Activated naive CD4-positive, alpha-beta T cell (primary cell): ENCODE measurements at regions not wholly inside any gene's neighbourhood (a gene's known extent, or its start where the extent isn't known, plus 50 kb on each side); places are given as distances from the start of the nearest gene placed in this dataset.
"Not testable (repeated sequence)": the region's sequence is repeated elsewhere in the genome, so short reads cannot be mapped to it uniquely, and the experiment has no call there.

Source experiments
- DNase-seq, 4 experiments: peaks; one replicate each; lab custom pipeline; 2025; lab: John Stamatoyannopoulos, UW

DNA sequence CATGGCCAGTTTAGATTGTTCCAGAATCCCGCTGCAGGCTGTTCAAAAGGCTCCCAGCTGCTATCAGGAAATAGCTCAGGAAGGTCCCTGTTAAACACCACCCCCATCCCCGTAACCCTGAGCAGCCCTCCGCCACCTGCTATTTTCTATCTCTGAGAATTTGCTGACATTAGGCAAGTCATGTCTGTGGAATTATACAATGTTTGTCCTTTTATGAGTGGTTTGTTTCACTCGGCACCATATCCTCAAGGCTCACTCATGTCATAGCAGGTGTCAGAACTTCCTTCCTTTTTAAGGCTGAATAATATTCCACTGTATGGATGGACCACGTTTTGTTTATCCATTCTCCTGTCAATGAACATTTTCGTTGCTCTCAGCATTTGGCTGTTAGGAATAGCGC, 164.3 kb upstream of the FOXF1 start:
- DNase-seq = no peak

DNA sequence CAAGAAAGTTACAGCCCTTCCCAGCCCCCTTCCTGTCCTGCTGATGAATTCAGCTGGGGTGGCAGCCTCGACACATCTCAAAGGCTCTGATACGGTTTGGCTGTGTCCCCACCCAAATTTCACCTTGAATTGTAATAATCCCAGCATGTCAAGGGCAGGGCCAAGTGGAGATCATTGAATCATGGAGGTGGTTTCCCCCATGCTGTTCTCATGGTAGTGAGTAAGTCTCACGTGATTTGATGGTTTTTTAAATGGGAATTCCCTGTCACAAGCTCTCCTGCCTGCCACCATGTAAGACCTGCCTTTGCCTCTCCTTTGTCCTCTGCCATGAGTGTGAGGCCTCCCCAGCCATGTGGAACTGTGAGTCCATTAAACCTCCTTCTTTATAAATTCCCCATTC, 163.2 kb upstream of the FOXF1 start:
- no peak for DNase-seq

DNA sequence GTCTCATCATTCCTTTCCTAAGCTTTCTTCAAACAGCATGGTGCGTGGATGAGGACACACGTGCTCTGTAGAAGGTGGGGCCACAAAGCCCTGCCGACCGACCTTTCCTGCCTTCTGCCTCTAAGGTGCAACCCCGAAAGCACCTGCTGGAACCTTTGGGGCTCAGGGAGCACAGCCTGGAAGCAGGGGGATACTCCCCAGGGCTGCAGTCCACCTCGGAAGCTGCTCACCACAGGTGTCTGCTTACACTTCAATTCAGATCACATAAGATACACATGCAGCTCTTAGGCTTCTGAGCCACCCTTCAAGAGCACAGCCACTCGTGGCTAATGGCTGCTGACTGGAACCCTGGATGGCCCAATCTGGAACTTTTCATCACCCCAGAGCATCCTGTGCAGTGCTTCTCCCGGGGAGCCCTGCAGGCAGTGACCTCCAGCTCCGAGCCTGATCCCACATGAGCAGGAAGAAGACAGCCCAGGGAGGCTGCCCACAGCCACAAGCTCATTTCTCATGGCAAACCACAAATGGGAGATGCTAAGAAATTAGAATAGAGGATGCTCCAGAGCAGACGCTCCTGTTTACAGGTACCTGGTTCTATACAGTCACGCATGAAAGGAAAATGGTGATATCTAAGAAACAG, 162.3 kb upstream of the FOXF1 start:
- DNase-seq = no peak

DNA sequence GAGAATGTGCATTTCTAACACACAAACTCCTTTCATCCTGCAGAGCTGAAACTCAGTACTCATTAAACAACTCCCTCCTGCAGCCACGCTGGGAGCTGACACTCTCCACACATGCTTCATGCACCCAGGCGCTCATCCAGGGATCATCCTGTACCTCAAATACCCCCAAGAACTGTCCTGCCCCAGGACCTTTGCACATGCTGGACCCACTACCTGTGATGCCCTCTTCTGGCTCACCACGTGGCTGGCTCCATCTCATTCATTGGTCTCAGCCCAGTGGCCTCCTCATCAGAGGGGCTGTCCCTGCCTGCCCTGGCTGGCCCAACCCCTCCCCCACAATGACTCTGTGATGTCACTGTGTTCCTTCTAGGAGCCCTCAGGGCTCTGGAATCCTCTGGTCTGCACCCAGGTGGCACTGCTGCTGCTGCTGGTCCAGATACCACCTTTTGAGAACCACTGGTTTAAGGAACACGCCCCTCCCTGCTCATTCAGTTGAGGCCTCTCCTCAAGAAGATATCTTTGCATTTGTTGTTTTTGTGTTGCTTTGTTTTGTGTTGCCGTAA, 160.9 kb upstream of the FOXF1 start:
- DNase-seq = no peak

DNA sequence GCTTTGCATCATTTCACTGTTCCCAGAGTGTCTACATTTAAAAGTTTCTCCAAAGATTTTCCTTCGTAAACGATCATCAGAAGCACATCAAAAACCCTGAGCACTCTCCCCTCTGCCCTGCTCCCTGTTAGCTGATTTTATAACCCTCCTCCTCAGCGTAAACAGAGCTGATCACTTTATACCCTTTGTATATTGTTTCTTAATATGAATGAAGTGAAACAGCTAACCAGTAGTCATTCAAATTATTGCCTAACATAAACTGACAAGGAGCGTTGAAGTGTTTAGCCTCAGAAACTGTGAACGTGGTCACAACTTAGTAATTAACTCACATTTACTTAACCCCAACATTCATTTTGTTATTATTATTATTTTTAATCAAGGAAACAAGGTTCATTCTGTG, 160.0 kb upstream of the FOXF1 start:
- DNase-seq = no peak

DNA sequence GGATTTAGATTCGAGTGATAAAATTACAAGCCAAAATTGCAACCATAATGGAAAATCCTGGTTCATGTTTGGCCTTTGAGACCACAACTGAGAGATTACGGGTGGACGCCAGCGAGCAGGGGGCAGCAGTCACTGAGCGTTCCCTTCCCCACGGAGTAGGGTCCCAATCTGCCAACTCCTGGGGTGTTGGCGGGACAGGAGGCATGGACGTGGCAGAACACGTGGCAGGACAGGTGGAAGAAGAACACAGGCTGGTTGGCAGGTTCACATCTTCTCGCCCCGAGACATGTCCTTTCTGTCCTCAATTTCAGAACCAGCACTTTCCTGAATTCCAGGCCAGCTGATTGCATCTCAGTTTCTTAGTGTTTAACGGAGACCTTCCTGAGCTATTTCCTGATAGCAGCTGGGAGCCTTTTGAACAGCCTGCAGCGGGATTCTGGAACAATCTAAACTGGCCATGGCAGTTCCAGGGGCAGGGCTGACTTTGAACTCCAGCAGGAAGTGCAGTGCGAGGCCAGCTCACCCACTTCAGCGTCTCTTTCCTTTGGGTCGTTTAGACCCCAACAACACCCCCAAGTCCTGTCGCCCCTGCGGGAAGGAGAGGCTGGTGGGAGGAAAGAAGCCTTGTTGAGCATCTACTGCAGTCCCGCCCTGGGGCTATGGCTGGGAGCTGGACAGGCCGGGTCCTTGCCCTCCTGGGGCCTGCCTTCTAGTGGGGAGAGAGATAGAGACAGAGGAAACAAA, 159.1 kb upstream of the FOXF1 start:
- no peak for DNase-seq

DNA sequence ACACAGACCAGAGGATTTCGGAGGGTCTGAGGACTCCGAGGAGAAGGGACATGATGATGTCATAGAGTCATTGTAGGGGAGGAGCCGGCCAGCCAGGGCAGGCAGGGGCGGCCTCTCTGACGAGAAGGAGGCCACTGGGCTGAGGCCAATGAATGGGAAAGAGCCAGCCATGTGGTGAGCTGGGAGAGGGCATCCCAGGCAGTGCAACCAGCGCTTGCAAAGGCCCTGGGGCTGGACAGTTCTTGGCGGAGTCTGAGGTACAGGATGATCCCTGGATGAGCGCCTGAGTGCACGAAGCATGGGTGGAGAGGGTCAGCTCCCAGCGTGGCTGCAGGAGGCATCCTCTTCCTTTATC, 158.6 kb upstream of the FOXF1 start:
- not testable (repeated sequence) for DNase-seq

DNA sequence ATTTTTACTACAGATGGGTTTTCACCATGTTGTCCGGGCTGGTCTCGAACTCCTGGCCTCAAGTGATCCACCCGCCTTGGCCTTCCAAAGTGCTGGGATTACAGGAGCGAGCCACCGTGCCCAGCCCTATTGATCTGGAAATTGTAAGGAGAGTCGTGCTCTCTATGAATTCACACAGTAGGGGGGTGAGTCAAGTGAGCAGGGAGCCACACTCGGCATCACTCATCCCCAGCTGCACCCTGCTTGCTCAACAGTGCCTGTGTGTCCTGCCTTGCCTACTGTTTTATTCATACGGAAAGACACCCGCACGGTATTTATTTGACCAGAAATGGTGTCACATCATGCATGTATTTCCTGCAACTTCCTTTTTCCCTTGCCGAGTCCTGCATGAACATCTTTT, 157.2 kb upstream of the FOXF1 start:
- no peak for DNase-seq

DNA sequence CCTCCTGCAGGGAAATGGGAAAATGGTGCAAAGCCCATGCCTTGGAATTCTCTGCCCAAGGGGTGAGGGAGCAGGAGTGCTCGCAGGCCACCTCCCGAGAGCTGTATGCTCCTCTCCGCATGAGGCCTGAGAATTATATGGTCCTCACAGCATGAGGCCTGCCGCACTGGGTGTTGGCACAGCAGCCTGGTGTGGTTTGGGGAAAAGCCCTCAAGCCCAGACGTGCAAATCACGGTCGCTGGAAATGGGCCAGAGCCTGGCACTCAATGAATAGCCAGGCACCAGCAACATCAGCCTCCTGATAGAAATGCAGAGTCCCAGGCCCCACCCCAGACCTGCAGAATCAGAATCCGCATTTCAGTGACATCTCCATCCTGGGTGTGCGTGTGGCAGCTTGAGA, 156.4 kb upstream of the FOXF1 start:
- no peak for DNase-seq

DNA sequence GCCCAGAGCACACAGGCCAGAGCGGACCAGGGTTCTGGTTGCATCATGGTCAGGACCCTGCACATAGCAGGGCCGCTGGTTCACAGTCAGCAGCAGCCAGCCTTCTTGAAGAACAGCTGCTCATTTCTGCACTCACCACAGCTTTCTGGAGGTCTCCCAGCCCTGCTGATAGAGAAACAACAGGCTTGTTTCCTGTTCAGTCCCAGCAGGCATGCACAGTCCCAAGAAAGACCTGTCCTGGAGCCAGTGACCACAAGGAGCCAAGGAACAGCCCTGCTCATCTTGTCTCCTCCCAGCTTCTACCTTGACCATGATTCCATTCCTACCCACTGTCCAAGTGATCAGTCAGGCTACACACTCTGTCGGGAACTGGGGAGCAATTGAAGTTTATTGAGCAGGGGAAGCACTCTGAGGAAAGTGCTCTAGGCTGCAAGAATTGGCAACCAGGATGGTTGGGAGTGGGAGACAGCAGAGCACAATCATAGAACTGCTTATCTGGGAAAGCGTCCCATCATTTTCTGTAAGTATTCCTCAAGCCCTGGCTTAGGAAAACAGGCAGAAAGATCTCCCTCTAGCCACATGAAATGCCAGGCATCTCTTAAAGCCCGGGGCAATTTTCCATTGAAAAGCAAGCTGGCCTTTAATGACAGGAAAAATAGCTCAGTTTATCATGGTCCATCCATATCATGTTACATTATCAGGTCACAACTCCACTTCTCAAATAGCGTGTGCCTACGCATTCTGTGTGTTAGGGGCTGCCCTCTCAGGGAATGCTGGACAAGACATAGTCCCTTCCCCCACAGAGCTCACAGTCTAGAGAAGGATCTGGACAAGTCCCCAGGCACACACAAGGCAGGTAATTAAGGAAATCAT, 155.4 kb upstream of the FOXF1 start:
- DNase-seq = no peak

DNA sequence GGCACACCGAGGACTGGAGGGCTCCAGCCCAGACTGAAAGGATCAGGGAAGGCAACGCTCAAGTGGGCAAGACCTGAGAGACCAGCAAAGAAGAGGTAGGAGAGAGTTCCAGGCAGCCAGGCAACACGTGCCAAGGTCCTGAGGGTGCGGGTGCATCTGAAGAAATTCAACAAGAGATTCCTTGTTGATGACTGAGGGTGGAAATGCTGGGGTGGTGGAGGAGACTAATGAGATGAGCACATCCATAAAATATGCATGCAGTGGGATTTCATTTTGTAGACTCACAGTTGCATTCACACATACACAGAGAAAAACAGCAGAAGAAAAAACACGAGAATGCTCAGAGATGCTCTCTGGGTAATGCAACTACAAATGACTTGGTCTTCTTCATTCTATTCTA, 154.8 kb upstream of the FOXF1 start:
- DNase-seq = no peak

DNA sequence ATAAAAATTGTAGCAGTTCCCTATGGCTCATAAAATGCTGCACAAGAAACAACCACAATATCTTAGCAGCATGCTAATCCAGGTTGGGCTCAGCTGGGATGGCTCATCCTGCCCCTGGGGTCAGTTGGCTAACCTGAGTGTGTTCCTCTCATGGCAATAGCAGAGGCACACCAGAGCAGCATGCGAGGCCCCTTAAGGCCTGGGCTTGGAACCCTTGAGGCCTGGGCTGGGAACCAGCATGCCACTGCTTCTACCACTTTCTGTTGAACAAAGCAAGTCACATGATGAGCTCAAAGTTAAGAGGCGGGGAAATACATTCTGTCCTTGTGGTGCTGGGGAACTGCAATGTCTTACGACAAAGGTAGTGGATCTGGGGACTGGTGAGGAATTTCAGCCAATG, 154.4 kb upstream of the FOXF1 start:
- DNase-seq = no peak

DNA sequence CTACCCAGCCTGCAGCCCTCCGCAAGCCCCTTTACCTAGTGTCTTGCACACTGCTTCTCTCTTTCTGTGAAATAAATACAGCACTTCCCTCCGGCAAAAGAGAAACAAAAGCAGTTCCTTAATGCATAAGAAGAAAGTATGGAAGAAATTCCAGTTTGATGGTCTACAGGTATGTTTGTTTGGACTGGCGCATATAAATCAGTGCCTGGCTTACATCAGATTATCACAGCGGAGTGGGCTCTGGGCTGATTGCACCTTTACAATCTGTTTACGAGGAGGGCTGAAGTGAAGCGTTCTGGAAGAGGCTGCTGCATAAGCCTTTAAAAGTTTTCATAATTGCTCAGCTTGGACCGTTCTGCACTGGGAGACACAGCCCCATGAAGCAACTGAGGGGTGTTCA, 153.5 kb upstream of the FOXF1 start:
- no peak for DNase-seq

DNA sequence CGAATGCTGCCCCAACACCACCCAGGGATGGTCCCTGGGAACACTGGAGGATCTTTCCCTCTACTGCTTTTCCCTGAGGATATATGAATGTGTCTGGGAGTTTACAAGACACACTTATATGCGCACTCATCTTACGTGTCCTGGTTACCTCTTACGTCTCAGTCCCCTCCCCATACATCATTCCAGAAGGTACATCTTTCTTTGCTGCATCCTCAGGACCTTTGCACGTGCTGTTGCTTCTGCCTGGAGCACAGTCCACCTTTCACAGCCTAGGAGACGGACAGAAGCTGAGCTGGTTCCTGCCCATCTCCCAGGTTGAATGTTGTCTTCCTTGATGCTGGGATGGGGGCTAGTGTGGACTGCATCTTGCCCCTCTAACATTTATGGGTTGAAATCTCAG, 153.0 kb upstream of the FOXF1 start:
- no peak for DNase-seq

DNA sequence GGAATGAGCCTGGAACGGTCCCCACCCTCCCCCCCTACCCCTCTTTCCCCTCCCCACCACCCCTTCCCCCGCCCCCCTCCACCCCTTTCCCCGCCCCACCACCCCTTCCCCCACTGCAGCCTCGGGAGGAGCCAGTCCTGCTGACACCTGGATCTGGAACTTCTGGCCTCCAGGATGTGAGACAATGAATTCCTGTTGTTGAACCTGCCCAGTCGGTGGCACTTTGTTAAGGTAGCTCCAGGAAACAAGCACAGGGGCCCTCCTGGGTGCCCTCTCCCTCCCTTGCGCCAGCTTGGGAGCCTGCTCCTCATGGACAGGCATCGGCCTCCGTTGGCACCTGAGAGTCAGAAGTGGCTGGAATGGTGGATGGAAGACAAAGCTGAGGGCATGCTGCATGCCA, 152.4 kb upstream of the FOXF1 start:
- DNase-seq = no peak

DNA sequence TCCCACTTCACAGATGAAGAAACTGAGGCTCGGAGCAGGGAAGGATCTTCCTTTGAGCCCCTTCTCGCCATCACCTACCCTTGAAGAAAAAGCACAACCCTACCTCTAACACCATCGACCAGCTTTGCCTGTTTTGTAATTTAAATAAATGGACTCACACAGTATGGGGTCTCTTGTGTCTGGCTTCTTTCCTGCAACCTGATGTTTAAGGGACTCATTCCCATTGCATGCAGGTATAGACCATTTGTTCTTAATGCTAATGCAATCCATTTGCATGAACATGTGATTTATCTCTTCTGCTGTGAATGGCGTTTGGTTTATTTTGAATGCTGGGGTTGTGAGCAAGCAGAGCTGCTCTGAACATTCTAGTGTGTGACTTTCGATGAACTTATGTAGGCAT, 150.8 kb upstream of the FOXF1 start:
- DNase-seq = no peak

DNA sequence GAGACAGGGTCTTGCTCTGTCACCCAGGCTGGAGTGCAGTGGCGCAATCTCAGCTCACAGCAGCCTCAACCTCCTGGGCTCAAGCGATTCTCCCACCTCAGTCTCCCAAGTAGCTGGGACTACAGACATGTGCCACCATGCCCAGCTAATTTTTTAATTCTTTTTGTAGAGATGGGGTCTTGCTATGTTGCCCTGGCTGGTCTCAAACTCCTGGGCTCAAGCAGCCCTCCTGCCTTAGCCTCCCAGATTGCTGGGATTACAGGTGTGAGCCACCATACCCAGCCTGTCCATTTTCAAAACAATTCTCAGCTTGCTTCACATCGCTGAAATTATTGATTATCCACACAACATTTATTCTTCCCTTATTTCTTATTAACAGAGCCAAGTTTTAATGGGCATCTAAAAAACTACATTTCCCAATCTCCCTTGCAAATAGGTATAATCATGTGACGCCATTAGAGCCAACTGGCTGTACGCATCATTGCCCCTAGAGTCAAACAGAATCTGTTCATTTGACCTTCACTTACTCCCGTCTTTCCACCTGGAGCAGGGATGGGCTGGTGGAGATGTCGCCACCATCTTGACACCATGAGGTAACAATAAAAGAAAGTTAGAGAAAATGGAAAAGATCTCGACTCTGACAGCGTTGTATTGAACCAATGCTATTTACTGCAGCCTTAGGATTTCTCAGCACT, 148.0 kb upstream of the FOXF1 start:
- DNase-seq = no peak

DNA sequence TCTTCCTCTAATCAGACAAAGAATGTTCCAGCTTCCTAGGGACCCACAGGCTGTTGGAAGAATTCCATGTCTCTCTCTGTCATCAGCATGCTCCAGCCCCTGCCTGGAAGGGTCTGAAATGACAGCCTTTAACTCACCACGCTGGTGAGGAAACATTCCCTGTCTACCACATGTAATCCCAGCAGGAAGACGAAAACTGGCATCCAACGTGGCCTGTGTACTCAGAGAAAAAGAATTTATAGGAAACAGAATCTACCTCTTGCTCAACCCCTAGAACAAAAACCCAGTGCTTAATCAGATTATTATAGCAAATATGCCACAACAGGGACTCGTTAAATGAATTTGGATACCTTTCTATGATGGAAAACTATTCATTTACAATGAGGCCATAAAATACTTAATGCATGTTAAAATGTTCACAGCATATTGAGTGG, 147.3 kb upstream of the FOXF1 start:
- DNase-seq = no peak

DNA sequence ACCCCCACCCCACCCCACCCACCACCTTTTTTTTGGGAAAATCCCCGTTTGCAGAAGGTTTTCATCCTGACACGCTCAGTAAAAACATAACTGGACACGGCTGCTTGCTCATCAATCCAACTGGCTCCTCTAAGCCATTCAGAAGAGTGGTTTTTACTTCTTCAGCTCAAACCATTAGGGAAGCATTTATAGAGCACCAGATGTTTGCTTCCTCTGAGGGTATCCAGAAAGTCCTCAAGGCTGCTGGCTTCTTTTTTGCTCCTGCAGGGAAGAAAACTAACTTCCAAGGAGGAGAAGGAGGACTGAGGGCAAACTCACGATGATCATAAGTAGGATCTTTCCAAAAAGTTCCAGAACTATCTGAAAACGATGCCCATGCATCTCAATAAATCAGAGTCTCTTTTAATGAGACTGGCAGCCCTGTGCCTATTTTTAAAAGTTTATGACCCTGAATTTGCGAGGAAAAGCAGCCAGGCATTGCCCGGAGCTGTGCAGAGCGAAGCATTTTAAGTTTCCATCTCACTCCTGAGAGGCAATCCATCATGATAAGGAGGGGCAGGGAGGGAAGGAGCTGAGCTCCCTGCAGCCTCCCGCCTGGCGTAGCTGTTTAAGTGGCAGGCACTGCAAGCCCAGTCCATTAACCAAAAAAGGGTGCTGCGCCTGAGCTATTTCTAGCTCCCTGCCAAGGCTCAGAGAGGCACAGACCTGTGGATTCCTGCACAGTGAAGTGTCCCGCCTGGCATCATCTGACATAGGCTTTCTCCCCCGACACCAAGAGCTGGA, 146.3 kb upstream of the FOXF1 start:
- DNase-seq = no peak

DNA sequence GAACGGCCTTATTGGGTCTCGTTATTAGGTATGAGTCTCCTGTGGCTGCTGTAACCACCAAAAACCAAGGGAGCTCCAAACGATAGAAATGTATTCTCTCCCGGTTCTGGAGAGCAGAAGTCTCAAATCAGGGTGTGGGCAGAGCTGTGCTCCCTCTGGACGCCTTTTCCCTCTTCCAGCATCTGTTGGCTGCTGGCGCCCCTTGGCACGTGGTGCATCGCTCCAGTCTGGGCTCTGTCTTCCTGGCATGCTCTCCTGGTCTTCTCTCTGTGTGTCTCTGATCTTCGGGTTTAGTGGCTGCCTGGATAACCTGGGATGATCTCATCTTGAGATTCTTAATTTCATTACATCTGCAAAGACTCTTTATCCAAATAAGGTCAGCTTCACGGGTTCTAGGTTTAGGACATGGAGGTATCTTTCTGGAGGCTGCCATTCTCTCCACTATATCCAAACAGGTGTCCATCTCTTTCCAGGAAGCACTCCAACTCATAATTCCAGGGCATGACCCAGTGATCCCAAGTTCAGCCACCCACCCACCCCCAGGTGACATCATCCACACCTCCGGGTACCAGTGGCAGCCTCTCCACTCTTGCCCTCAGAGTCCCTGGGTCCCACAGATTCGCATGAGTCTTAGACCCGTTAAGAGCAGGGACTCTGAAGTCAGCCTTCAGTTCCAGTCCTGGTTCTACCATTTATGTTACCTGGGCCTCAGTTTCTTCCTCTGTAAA, 145.5 kb upstream of the FOXF1 start:
- no peak for DNase-seq
